ENCODE measurements at regions not wholly inside any gene's neighbourhood (a gene's known extent, or its start where the extent isn't known, plus 50 kb on each side); places are given as distances from the start of the nearest gene placed in this dataset.
"Not testable (repeated sequence)": the region's sequence is repeated elsewhere in the genome, so short reads cannot be mapped to it uniquely, and the experiment has no call there.

DNA sequence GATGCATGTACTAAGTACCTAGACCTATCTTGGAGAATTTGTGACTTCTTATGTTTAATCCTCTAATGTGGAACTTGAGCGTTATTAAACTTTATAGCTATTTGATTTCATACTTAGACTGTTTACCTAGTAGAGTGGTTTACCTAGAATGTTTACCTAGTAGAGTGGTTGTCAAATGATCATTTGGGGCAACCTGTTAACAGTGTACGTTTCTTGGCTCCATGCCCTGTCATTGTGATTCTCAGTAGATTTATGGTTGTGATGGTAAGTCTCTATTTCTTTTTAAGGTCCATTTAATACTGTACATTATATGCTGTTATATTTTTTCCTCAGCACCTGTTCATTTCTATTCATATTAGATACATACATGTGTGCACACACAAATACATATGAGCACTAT, 233.0 kb upstream of the MAD2L1 start:
- DNase-seq (ENCODE audit: low spot score) = no peak

DNA sequence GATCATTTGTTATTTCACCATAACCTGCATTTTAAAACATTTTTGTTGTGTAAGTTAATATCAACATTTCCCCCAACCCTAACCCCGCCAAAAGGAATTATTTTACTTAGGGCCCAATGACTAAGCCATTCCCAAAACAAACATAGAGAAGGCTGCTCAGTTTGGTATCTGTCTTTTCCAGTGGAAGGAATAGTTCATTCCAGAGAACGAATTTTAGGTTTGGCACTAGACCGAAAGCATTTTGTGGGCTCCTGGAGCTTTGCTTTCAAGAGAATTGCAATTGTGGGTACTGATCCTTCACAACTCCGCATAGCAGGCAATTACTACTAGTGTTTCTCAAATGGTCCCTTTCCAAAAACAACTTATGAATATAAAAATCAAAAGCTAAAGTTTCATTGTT, 226.7 kb upstream of the MAD2L1 start:
- DNase-seq (ENCODE audit: low spot score) = no peak

DNA sequence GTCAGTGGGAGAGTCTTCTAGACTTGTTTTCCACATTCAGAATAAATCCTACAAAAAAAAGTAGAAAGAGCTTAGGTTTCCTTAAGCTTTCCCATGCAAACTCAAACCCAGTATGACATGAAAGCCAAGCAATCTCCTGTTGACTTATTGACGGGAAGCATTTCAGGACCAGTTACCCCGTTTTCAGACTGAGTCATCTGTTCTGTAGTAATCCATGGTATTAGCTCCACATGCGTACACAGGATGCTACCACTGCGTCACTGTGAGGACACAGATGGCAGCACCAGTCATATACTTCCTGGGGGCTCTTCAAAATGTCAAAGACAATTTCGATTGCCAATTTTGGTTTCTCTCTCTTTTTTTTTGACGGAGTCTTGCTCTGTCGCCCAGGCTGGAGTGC, 224.9 kb upstream of the MAD2L1 start:
- DNase-seq (ENCODE audit: low spot score) = no peak

DNA sequence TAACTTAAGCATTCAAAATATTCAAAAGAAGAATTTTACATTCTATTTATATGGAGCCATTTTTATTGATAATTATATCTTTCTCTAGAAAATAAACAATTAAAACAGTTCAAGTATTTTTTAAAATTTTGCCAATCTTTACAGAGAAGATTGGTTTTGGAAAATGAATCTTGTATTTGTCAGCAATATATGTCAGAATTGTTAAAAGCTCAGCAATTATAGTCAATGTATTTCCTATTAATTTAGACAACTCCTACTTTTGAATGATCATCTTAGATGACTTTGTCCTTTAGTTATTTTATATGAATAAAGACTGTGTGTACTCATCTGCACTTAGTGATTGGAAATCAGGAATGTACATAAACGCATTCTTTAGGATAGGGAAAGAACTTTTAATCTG, 223.9 kb upstream of the MAD2L1 start:
- no peak for DNase-seq (ENCODE audit: low spot score)

DNA sequence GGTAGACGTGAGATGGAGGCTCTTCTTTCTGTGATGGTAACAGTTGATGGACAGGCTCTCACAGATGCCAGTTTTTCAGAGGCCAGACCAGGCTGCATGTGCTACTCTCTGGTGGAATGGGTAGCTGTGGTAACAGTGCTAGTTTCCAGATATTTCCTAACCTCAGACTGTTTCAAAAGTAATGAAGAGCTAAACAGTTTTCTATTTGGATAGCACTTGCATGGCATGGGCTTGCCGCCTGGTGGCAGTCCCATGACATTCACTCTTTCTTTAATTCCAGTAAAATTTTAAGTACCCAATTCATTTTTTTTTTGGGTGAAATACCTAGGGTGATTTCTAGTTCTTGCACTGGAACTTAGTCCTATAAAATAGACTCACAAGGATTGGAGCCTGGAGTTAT, 220.2 kb upstream of the MAD2L1 start:
- DNase-seq (ENCODE audit: low spot score) = no peak

DNA sequence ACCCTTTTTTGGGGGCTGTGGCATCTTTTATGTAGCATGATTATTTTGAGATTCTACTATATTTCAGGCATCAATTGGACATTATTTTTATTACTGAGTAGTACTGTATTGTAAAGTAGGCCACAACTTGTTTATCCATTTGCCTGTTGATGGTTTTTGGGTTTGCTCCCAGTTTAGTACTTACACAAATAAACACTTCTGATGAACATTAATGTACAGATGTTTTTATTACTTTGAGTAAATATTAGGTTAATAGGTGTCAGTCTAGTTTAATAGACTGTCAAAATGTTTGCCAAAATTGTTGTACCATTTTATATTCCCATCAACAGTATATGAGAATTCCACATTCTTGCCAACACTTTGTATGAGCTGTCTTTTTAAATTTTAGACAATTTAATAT, 214.9 kb upstream of the MAD2L1 start:
- no peak for DNase-seq (ENCODE audit: low spot score)

DNA sequence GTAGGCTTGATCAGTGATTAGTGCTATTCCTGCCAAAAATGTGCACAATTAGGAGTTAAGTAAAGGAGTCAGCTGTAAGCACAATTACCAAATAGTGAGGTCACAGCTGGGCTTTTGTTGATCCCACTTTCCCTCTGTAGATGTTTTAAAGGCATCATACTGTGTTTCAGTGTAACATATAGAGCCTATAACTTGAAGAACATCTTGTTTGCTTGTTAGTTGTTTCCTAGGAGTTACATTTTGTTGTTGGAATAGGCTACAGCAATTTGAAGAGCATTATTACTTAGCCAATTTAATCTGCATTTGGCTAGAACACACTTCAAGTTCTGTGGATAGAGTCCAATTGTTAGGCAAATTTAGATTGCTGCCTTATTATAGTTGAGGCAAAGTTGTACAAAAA, 210.7 kb upstream of the MAD2L1 start:
- DNase-seq (ENCODE audit: low spot score) = no peak

DNA sequence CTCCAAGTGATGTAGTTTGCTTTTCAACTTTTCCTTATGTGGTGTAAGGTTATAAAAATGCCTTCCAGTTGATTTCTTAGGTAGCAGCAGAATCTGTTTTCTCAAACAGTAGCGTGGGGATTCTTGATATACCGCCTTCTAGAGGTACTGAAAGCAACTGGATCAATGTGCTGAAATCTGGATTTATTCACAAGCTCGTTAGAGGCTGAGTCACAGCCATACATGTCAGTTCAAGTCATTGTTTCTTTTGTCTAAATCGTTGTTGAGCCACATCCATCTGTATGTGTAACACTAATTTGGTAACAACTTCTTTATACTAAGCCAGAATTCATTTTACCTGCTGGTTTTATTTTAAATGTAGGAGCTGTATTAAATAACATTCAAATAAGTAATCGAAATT, 200.0 kb upstream of the MAD2L1 start:
- DNase-seq (ENCODE audit: low spot score) = no peak

DNA sequence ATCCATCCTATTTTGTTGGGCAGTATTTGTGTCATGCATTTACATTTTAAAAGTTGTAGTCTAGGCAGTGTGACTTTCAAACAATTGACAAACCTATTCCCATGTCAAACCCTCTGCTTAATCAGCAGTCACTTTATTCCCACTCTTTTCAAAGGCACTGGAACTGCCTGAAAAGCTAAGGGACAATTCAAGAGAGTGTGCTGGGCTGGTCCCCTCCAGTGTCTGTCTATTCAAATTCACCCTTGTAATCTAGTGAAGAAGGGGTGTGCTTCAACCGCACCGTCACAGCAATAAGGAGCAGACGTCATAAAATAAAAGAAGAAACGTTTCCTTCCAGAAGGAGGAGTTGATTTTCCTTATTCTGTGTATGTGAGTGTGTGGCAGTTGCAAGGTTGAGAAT, 197.0 kb upstream of the MAD2L1 start:
- no peak for DNase-seq (ENCODE audit: low spot score)

DNA sequence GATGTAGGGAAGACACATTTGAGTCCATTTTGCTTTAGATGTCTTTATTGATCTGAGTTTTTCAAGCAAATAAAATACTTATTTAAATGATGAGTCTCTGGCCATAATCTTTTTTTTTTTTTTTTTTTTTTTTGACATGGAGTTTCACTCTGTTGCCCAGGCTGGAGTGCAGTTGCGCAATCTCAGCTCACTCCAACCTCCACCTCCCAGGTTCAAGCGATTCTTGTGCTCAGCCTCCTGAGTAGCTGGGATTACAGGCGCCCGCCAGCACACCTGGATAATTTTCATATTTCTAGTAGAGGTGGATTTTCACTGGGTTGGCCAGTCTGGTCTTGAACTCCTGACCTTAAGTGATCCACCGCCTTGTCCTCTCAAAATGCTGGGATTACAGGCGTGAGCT, 194.5 kb upstream of the MAD2L1 start:
- DNase-seq (ENCODE audit: low spot score) = no peak

DNA sequence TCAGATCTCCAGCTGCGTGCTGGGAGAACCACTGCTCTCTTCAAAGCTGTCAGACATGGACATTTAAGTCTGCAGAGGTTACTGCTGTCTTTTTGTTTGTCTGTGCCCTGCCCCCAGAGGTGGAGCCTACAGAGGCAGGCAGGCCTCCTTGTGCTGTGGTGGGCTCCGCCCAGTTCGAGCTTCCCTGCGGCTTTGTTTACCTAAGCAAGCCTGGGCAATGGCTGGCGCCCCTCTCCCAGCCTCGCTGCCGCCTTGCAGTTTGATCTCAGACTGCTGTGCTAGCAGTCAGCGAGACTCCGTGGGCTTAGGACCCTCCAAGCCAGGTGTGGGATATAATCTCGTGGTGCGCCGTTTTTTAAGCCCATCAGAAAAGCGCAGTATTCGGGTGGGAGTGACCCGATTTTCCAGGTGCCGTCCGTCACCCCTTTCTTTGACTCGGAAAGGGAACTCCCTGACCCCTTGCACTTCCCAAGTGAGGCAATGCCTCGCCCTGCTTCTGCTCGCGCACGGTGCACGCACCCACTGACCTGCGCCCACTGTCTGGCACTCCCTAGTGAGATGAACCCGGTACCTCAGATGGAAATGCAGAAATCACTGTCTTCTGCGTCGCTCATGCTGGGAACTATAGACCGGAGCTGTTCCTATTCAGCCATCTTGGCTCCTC, 189.6 kb upstream of the MAD2L1 start:
- DNase-seq (ENCODE audit: low spot score) = peak; percentile 66

DNA sequence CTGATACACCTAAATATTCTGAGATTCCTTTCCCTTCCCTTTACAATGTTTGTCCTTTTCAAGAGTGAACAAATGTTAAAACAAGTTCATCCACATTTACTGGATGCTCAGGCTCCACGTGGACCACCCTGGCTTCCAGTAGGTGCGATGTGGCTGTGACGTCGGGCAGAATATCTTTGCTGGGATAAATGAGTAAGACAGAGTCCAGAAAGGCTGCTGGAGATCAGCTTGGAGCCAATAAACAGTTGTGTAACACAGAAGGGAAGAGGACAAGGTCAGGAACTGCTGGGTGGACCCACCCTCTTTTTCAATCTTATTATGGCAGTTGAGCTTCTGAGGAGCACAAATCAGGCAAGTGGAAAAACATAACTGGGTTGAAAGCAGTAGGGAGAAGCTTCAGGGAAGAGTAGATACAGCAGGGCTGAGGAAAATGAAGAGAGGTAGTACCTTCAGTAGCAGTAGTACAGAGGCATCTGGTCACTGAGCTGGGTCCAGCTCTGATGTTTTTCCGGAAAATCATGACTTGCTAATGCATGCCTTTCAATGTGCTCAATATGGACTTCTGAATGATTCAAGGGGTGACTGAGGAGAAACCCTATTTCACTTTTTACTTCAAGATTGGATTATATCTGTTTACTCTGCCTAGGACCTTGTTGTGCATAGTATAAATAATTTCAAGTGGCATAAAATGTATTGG, 171.8 kb upstream of the MAD2L1 start:
- DNase-seq (ENCODE audit: low spot score) = no peak

DNA sequence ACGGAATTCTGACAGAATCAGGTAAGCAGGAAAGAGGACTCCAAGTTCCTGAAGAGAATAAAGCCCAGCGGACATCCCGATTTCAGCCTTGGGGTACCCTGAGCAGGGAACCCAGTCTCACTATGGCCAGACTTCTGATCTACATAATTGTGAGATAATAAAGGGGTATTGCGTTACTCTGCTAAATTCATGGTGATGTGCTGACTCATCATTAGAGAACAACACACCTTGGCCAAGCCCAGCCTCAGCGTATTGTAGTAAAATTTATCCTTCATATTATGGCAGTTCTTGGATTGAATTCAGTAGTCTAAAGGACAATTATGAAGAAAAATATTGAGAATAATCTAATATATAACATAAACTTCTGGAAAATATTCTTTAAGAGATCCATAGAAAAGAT, 170.2 kb upstream of the MAD2L1 start:
- DNase-seq (ENCODE audit: low spot score) = no peak

DNA sequence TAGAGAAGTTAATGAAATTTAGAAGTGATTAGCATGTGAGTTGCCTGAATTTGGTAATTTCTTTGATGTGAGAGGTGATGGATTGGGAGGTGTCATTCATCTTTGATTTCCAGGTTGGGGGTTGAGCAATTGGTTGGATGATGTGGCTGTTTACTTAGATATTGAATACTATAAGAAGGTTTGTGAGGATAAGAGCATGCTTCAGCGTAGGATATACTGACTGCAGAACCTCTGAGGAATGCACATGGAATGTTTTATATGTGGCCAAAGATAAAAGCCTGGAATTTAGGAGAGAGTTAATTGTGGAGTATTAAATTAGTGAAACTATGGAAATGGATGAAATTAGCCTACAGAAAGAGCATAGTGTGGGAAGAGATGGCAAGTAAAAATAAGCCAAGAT, 165.4 kb upstream of the MAD2L1 start:
- DNase-seq (ENCODE audit: low spot score) = no peak

DNA sequence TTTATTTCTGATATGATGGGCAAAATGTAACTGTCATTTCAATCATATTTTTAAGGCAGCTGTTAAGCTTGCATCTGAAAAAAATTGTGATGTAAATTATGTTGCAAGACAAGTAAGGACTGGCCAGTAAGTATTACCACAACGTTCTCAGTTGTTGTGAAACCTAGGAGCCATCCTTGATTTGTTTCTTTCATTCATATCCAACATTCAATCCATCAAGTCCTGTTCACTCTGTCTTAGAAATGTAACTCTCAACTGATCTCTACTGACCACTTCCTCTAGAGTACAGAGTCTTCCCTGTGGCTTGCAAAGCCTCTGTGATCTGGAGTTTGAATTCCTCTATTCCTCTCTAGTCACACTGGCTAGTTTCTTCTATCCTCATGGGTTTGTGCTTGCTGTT, 161.4 kb upstream of the MAD2L1 start:
- DNase-seq (ENCODE audit: low spot score) = no peak

DNA sequence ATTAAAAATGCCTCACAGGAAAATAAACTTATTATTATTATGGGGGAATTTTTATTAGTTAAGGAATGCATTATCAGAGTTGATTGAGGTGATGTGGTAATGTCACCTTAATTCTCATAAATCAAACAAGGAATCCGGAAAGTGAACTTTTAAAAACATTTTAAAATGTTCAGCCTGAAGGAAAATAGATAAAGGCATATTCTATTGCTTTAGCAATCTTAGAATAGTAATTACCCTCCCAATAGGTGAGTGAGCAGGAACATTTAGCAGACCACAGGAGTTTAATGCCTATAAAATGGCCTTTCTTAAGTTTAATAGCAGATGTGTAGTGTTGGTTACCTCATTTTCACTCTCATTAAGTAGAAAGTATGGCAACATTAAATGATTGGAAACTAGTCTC, 160.9 kb upstream of the MAD2L1 start:
- DNase-seq (ENCODE audit: low spot score) = no peak

DNA sequence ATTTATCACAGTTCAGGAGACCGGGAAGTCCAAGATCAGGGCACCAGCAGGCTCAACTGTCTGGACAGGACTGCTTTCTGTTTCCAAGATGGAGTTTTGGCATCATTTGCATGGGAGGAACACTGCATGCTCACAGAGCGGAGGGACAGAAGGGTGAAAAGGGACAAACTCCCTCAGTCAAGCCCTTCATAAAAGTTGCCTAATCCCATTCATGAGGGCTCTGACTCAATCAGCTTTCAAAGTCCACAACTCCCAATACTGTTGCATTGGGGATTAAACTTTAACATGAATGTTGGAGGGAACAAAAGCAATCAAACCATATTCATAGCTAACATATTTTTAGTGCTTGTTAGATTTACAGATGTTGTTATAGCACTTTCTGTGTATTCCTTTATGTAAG, 158.9 kb upstream of the MAD2L1 start:
- DNase-seq (ENCODE audit: low spot score) = no peak

DNA sequence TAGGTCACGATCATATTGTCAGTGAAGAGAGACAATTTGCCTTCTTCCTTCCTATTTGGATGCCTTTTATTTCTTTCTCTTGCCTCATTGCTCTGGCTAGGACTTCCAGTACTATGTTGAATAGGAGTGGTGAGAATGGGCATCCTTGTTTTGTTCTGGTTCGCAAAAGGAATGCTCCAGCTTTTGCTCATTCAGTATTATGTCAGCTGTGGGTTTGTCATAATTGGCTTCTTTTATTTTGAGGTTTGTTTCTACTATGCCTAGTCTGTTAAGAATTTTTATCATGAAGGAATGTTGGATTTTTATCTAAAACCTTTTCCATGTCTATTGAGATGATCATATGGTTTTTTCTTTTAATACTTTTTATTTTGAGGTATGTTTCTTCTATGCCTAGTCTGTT, 152.3 kb upstream of the MAD2L1 start:
- no peak for DNase-seq (ENCODE audit: low spot score)

DNA sequence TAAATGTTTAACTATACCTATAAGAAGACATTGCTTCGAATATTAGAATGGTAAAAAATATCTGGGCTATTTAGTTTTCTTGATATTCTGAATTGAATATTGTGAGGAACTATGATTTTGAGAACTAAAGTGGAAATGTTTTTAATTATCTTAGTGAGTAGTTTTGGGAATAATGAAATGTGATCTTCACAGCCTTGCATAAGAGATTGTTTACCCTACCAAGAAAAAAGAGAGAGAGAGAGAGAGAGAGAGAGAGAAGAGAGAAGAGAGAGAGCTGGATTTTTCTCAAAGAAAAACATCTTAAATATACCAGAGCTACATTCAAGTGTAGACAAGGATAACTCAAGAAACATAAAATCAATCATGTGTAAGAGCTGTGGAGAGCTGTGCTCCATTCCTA, 148.7 kb upstream of the MAD2L1 start:
- no peak for DNase-seq (ENCODE audit: low spot score)

DNA sequence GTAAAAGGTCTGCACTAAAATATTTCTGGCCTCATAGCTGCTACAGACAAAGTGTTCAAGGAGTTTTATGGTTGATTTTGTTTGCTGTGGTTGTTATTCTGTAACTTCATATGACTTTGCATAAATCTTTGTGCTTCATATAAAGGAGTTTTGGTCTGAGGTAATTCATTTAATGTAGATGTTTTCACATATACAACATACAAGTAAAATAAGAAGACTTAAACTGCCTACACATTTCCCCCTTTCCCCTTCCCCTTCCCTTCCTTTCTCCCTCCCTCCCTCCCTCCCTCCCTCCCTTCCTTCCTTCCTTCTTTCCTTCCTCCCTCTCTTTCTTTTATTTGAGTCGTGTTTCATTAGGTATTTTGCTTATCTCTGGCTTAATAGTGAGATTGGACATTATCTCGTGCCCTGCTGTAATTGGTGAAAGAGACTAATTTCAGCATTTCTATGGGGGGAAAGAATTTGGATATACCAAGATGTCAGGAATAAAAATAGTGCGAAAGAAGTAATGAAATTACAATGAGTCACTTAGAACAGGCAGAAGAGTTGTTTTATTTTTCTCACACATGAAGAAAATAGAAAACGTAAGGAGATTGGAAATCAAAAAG, 144.9 kb upstream of the MAD2L1 start:
- no peak for DNase-seq (ENCODE audit: low spot score)

DNA sequence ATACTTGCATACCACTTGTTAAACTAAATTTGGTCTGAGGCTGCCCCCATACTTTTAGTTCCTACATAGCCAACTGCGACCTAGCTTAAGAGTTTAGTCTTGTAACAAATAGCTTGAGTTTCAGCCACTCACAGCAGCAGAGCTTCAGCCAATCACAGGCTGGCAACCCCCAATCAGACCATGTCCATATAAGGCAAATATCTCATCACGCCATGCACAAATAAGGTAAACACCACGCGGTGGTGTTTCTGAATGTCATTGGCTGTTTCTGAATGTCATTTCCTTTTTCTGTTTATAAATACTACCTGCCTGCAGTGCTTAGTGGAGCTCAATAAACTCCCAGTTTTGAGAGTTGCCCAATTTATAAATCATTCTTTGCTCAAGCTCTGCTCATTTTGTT, 143.1 kb upstream of the MAD2L1 start:
- no peak for DNase-seq (ENCODE audit: low spot score)

DNA sequence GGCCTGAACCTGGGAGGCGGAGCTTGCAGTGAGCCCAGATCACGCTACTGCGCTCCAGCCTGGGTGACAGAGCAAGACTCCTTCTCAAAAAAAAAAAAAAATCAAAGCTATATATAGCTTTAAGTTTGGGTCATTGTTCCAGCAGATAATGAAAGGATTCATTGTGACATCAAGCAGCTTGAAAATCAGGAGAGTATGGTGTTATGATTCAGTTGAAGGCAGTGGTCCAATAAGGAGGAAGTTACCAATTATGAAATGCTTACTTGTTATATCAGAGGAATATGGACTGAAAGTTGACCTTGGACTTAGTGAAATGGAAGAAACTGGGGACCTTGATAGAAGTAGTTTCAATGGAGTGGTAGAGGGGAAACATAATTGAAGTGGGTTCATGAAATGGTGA, 140.4 kb upstream of the MAD2L1 start:
- DNase-seq (ENCODE audit: low spot score) = no peak

DNA sequence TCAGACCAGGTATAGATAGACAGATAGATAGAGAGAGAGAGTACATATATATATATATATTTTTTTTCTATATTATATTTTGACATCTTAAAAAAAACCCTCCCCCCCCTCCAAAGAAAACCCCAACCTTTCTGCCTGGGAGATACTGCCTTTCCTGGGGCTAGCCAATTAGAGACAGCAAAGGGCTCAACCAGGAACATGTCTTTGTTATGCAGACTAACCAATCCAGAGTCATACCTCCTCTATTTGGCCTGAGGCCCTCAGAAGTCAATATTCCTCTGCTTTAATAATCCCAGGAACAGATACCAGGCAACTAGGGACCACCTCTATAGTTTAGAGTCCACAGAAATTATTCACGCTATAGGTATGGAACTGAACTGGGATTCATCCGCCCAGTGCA, 135.6 kb upstream of the MAD2L1 start:
- no peak for DNase-seq (ENCODE audit: low spot score)

DNA sequence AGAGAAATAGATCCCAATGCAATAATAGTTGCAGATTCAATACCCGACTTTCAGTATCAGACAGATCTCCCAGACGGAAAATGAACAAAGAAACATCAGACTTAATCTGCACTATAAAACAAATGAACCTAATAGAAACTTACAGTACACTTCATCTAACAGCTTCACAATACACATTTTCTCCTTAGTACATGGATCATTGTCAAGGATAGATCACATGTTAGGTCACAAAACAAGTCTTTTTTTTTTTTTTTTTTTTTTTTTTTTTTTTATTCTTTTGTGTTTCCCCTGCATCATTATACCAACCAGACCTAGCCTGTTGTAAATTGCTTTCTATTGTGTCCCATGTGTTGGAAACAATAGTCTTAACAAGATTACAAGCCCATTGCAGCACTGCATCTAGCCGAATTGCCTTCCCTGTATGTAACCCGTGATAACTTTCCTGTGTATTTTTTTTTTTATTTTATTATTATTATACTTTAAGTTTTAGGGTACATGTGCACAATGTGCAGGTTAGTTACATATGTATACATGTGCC, 134.0 kb upstream of the MAD2L1 start:
- DNase-seq (ENCODE audit: low spot score) = not testable (repeated sequence)

Data from ecto neural progenitor cell (in vitro differentiated cells).